ENCODE measurements at regions not wholly inside any gene's neighbourhood (a gene's known extent, or its start where the extent isn't known, plus 50 kb on each side); places are given as distances from the start of the nearest gene placed in this dataset.
A peak's percentile ranks its signal among the peaks of the same experiment; 100 is the strongest.

DNA sequence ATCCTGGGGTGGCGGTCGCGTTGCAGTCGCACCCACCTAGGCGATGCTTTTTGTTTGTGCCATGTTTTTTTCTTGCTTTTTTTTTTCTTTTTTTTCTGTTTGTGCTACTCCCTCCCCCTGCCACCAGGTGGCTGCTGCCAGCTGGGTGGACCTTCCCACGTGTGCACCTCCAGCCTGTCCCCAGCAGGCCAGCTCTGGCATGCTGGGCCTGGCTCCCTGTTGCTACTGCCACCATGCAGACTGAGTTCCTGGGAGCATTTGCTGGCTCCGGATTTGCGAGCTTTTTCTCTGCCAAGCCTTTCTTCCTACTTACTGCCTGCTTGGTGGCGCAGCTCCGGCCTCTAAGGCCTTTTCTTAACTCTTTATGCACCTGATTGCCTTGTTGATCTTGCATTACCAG lies 161.2 kb upstream of the WDFY3 start:
- no peak for TF ChIP-seq POLR2A (IDR thresholded peaks at IDR 0.05)
- TF ChIP-seq, protein P1, sequence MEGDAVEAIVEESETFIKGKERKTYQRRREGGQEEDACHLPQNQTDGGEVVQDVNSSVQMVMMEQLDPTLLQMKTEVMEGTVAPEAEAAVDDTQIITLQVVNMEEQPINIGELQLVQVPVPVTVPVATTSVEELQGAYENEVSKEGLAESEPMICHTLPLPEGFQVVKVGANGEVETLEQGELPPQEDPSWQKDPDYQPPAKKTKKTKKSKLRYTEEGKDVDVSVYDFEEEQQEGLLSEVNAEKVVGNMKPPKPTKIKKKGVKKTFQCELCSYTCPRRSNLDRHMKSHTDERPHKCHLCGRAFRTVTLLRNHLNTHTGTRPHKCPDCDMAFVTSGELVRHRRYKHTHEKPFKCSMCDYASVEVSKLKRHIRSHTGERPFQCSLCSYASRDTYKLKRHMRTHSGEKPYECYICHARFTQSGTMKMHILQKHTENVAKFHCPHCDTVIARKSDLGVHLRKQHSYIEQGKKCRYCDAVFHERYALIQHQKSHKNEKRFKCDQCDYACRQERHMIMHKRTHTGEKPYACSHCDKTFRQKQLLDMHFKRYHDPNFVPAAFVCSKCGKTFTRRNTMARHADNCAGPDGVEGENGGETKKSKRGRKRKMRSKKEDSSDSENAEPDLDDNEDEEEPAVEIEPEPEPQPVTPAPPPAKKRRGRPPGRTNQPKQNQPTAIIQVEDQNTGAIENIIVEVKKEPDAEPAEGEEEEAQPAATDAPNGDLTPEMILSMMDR (IDR thresholded peaks at IDR 0.05) = peak in 2 of 3 experiments; percentile 14 to 52
